H1 (cell line): ENCODE measurements at regions not wholly inside any gene's neighbourhood (a gene's known extent, or its start where the extent isn't known, plus 50 kb on each side); places are given as distances from the start of the nearest gene placed in this dataset.

ENCODE experiments used
- CBX8 ChIP-seq: fragments of 300-800, 300-1000 bp; sonication (generic); IDR thresholded peaks from 2 replicates; pipeline ENCODE4 v1.7.1; 2016; ENCODE audit warnings: low read depth, low read length, borderline replicate concordance
- CHD2 ChIP-seq: IDR thresholded peaks from 2 replicates; pipeline ENCODE4 v1.6.1; 2012; ENCODE audit warnings: low read length, improper control_type of control experiment
- CHD7 ChIP-seq: fragments of 300-600 bp; sonication (generic); IDR thresholded peaks from 2 replicates; pipeline ENCODE4 v1.7.1; 2012; ENCODE audit warnings: low read length, moderate library complexity, mild to moderate bottlenecking, inconsistent platforms; ENCODE audit not compliant: insufficient replicate concordance
- CTBP2 ChIP-seq: IDR thresholded peaks from 2 replicates; pipeline ENCODE4 v1.7.0; 2011; ENCODE audit warnings: borderline replicate concordance, mild to moderate bottlenecking, moderate library complexity, mixed read lengths, low read length; ENCODE audit not compliant: insufficient read depth, insufficient read length
- EZH2 ChIP-seq: fragments of 200-600 bp; sonication (generic); IDR thresholded peaks from 2 replicates; pipeline ENCODE4 v1.7.1; 2012; ENCODE audit warnings: low read depth, mild to moderate bottlenecking, moderate library complexity, low read length, inconsistent platforms; ENCODE audit not compliant: severe bottlenecking
- FOSL1 ChIP-seq: IDR thresholded peaks from 2 replicates; pipeline ENCODE4 v1.6.1; 2011; ENCODE audit warnings: mild to moderate bottlenecking, low read depth, low read length, moderate library complexity; ENCODE audit not compliant: insufficient read depth
- PHF8 ChIP-seq: fragments of 200-600 bp; sonication (generic); conservative IDR thresholded peaks from 2 replicates; pipeline ENCODE4 v1.7.1; 2012; ENCODE audit warnings: low read depth, mild to moderate bottlenecking, inconsistent platforms, low read length, moderate library complexity
- POLR2AphosphoS5 ChIP-seq: IDR thresholded peaks from 2 replicates; pipeline ENCODE4 v1.6.1; 2011; ENCODE audit warnings: low read depth, low read length
- RXRA ChIP-seq: IDR thresholded peaks from 2 replicates; pipeline ENCODE4 v1.6.1; 2011; ENCODE audit warnings: low read depth, mild to moderate bottlenecking, low read length, moderate library complexity; ENCODE audit not compliant: insufficient read depth
- SAP30 ChIP-seq: fragments of 300-600 bp; sonication (generic); IDR thresholded peaks from 2 replicates; pipeline ENCODE4 v1.7.1; 2012; ENCODE audit warnings: low read length, moderate library complexity, mild to moderate bottlenecking, inconsistent platforms; ENCODE audit not compliant: insufficient read depth, insufficient replicate concordance
- SIRT6 ChIP-seq: IDR thresholded peaks from one replicate; pipeline ENCODE4 v1.7.1; 2012; ENCODE audit warnings: low read length, inconsistent platforms
- SP4 ChIP-seq: IDR thresholded peaks from 2 replicates; pipeline ENCODE4 v1.6.1; 2012; ENCODE audit warnings: low read length, inconsistent platforms
- TAF1 ChIP-seq: IDR thresholded peaks from 2 replicates; pipeline ENCODE4 v1.6.1; 2011; ENCODE audit warnings: mild to moderate bottlenecking, low read depth, low read length

- TF ChIP-seq CHD7 (no peak), PHF8 (no peak), TAF1 (no peak), CBX8 (no peak), SP4 (no peak), SIRT6 (no peak), EZH2 (no peak), CHD2 (no peak), FOSL1 (no peak), CTBP2 (no peak), RXRA (no peak), POLR2AphosphoS5 (no peak), SAP30 (no peak)
Observed at GRCh38 chr3:181921220-181921619, 209.5 kb downstream of the SOX2 start (continued).
